AG10803 (cell line): ENCODE measurements at regions not wholly inside any gene's neighbourhood (a gene's known extent, or its start where the extent isn't known, plus 50 kb on each side); places are given as distances from the start of the nearest gene placed in this dataset.
A peak's percentile ranks its signal among the peaks of the same experiment; 100 is the strongest.

Experiments
- DNase-seq: peaks from one replicate; pipeline ENCODE4 v3.0.0; 2010; ENCODE audit warnings: low read depth
- H3K4me3 ChIP-seq: 2 replicates; pipeline ENCODE4 v1.5.1; 2011; ENCODE audit warnings: mild to moderate bottlenecking, low read length, control low read depth
- CTCF ChIP-seq: conservative IDR thresholded peaks from 2 replicates; pipeline ENCODE4 v1.5.1; 2011; ENCODE audit warnings: mild to moderate bottlenecking, low read length, control low read depth, inconsistent platforms

- no peak overlapping the region for H3K4me3 ChIP-seq
- no peak for DNase-seq
- TF ChIP-seq CTCF: no peak
Measured at GRCh38 chr18:54003195-54003594, 221.3 kb downstream of the MBD2 start.

- TF ChIP-seq CTCF: no peak
- no peak for DNase-seq
- no peak overlapping the region for H3K4me3 ChIP-seq
Measured at GRCh38 chr18:53997064-53997463, 227.4 kb downstream of the MBD2 start.

- TF ChIP-seq CTCF: no peak
- H3K4me3 ChIP-seq: no peak overlapping the region
- DNase-seq: no peak
Measured at GRCh38 chr18:53994016-53994415, 230.5 kb downstream of the MBD2 start.

- no peak overlapping the region for H3K4me3 ChIP-seq
- no peak for TF ChIP-seq CTCF
- DNase-seq: peak; percentile 26
Measured at GRCh38 chr18:53991805-53992204, 232.7 kb downstream of the MBD2 start.

- no peak for TF ChIP-seq CTCF
- H3K4me3 ChIP-seq: no peak overlapping the region
- DNase-seq: peak; percentile 59
Measured at GRCh38 chr18:53991202-53991601, 233.3 kb downstream of the MBD2 start.

- DNase-seq: no peak
- no peak for TF ChIP-seq CTCF
- H3K4me3 ChIP-seq: no peak overlapping the region
Measured at GRCh38 chr18:53990485-53990884, 234.0 kb downstream of the MBD2 start.

GRCh38 chr18:53984021-53984420 lies 240.4 kb downstream of the MBD2 start:
- no peak overlapping the region for H3K4me3 ChIP-seq
- DNase-seq: peak; percentile 25
- TF ChIP-seq CTCF: no peak
